Activated naive CD4-positive, alpha-beta T cell treated with anti-CD3 and anti-CD28 coated beads, Interleukin-2, amount 50 U/mL, for 24 hours (primary cell): ENCODE measurements at regions not wholly inside any gene's neighbourhood (a gene's known extent, or its start where the extent isn't known, plus 50 kb on each side); places are given as distances from the start of the nearest gene placed in this dataset.

Experiments
- H3K27ac Mint-ChIP-seq: one replicate; pipeline ENCODE4 v1.8.0; 2021; ENCODE audit warnings: mild to moderate bottlenecking, mixed read lengths
- H3K27me3 Mint-ChIP-seq: one replicate; pipeline ENCODE4 v1.8.0; 2021; ENCODE audit warnings: mixed read lengths
- H3K36me3 Mint-ChIP-seq: one replicate; pipeline ENCODE4 v1.8.0; 2021; ENCODE audit warnings: mixed read lengths
- H3K4me1 Mint-ChIP-seq: one replicate; pipeline ENCODE4 v1.8.0; 2021; ENCODE audit warnings: mixed read lengths
- H3K4me3 Mint-ChIP-seq: one replicate; pipeline ENCODE4 v1.8.0; 2021; ENCODE audit warnings: mild to moderate bottlenecking, mixed read lengths
- H3K9me3 Mint-ChIP-seq: one replicate; pipeline ENCODE4 v1.8.0; 2021; ENCODE audit warnings: mixed read lengths

DNA sequence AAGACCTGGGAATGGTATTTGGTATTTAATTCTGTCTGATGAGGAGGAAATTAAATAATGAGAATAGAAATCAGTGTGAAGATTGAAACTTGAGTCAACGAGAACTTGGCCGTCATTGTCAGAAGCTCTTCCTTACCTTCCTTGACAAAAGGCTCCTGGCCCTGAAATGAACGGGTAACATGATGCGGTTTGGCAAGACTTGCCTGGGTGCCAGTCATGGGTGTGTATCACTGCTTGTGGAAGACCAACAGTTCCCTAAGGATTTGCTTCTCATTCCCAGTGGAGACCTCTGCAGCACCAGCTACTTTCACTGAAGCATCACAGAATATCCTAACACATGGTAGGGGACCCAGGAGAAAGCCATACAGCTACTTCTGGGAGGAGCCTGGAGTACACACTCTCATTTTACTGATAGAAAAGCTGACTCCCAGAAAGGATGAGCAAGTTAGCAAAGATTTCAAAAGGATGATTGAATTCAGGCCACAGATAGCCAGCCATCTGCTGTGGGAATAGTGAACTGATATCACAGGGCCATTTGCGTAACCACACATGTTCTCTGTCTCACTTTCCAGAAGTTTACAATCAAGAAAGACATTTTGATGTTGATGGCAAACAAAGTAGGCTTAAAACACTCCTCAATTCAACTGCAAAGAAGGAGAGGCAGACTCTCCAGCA is 258.1 kb upstream of the SALL1 start:
- no peaks in the 10 kb centered on the region for H3K4me1 Mint-ChIP-seq

DNA sequence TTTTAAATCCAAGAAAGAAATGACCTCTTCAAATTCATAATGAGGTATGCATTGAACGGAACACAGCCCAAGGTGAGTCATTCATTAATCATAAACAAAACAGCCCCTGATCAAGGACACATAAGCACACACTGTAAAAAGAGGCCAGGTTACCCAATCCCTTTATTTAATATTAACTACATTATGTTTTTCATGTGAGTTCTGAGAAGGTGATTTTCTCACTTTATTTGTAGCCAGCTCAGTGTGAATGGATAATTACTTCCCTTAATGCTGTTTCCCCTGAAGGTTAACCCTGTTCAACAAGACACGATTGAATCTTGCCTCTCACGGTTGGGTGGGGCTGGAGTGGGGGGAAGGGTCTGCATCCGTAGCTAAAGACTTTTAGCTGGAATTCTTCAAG is 257.3 kb upstream of the SALL1 start:
- Mint-ChIP-seq H3K27ac (no peak overlapping the region), H3K4me3 (no peak overlapping the region), H3K27me3 (no peaks in the 10 kb centered on the region), H3K9me3 (peaks cover 15% of the 10 kb centered on the region), H3K36me3 (no peaks in the 10 kb centered on the region), H3K4me1 (no peaks in the 10 kb centered on the region)

More for the DNA sequence above, 258.1 kb upstream of the SALL1 start:
- Mint-ChIP-seq H3K36me3 (no peaks in the 10 kb centered on the region), H3K4me3 (no peak overlapping the region), H3K9me3 (peaks cover 15% of the 10 kb centered on the region), H3K27ac (no peak overlapping the region), H3K27me3 (no peaks in the 10 kb centered on the region)

DNA sequence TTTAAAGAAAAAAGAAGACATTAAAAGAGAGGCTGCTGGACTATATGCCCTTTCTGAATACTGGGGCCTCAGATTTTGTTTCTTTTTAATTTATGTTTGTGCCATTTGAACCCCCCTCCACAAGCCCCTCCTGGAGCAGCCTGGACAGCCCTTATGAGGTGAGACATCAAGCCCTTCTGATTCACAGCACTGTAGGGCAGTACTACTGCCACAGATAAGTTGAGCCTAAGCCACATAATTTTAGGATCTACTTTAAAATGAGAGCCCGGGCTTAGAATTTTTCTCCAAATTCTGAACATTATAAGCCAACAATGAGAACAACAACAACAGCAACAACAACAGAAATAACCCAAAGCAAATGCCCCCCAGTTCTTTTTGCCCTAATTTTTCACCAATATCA is 256.9 kb upstream of the SALL1 start:
- Mint-ChIP-seq H3K4me1 (no peaks in the 10 kb centered on the region), H3K27ac (no peak overlapping the region), H3K36me3 (no peaks in the 10 kb centered on the region), H3K27me3 (no peaks in the 10 kb centered on the region), H3K4me3 (no peak overlapping the region), H3K9me3 (peaks cover 15% of the 10 kb centered on the region)

DNA sequence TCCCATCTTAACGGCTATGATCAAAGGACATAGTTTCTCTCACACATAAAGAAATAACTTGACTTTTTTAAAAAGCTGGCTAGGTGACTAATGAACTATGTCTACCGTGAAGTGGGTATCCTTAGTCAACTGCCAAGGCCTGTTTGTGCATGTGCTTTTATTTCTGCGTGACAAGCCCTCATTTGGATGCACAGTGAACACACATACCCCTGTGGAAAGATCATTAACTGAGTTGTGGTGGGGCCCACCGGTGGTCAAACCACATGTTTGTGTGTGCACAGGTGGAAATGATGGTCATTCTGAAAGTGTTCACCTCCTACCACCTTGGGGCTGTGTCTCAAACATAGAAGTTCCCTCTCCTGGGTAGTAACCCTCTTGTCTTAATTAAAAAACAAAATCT is 256.1 kb upstream of the SALL1 start:
- no peak overlapping the region for H3K4me3 Mint-ChIP-seq
- H3K36me3 Mint-ChIP-seq, result no peaks in the 10 kb centered on the region
- no peak overlapping the region for H3K27ac Mint-ChIP-seq
- peaks cover 15% of the 10 kb centered on the region for H3K9me3 Mint-ChIP-seq
- no peaks in the 10 kb centered on the region for H3K27me3 Mint-ChIP-seq
- no peaks in the 10 kb centered on the region for H3K4me1 Mint-ChIP-seq

DNA sequence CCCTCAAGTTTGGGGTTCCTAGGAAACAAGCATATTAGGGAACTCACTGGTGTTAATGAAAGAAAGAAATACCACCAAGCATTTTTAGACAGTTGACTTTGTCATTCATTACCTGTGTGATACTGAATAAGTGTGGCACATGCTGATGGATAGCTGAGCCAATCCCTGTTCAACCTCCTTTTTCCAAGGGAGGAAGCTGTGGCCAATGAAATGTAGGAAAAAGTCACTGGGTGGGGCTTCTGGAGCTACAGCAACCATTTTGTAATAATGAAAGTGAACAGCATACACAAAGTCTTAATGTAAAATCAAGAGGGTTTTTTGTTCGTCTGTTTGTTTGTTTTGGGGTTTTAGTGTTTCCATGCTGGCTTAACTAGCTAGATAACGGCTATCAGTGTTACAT is 254.3 kb upstream of the SALL1 start:
- H3K36me3 Mint-ChIP-seq, result no peaks in the 10 kb centered on the region
- no peaks in the 10 kb centered on the region for H3K4me1 Mint-ChIP-seq
- no peak overlapping the region for H3K4me3 Mint-ChIP-seq
- H3K27me3 Mint-ChIP-seq, result no peaks in the 10 kb centered on the region
- peaks cover 19% of the 10 kb centered on the region for H3K9me3 Mint-ChIP-seq
- H3K27ac Mint-ChIP-seq, result no peak overlapping the region

DNA sequence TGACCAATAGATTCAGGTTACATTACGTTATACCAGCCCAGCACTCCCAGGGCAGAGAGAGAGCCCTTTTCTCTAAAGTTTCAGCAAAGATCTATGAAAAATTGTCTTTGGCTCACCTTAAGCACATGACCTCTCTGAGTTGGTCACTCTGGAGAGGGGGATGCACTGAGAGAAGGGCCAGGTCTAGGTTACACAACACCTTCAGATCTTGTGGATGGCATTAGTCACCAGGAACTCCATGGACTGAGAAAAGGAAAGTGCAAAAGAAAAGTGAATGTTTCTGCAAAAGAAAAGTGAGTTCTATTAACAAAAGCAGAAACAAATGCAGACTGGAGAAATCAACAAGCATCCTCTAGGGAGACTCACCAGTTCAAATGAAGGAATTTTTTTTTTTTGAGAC is 253.3 kb upstream of the SALL1 start:
- Mint-ChIP-seq H3K9me3 (peaks cover 19% of the 10 kb centered on the region), H3K4me1 (no peaks in the 10 kb centered on the region), H3K4me3 (no peak overlapping the region), H3K36me3 (no peaks in the 10 kb centered on the region), H3K27ac (no peak overlapping the region), H3K27me3 (no peaks in the 10 kb centered on the region)

DNA sequence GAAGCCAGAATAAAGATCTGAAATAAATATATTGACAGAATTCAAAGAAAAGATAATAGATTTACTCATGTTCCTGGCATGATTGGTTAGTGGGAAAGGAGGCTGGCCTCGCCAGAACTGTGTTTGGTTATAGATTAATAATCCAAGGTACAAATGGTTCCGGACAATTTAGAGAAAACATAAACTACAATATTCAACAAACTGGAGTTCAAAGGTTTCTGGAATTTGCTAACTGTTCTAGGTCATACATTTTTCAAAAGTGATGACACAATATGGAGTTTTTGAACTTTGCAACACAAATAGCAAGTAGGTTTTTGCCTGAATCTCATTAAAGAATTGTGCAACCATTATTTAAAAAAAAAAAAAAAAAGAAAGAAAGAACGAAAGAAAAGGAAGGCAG is 251.7 kb upstream of the SALL1 start:
- Mint-ChIP-seq H3K36me3 (no peaks in the 10 kb centered on the region), H3K4me3 (no peak overlapping the region), H3K27ac (no peak overlapping the region), H3K9me3 (peaks cover 12% of the 10 kb centered on the region), H3K27me3 (no peaks in the 10 kb centered on the region), H3K4me1 (no peaks in the 10 kb centered on the region)

DNA sequence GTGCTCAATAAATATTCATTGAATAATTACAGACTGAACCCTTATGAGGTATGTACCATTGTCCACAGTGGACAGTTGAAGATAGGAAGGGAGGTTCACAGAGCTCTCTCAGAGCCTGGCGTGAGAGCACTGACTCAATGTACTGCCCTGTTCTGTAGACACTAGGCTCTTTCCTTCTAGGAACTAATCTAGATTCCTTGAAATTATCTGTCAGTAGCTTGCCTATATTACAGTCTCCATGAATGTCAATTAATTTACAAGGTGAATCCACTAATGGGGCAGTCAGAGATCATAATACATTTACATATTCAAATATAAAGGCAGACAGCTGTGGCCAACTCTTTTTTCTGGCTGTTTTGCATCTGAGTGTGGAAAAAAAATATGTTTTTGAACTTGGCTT is 251.2 kb upstream of the SALL1 start:
- H3K27me3 Mint-ChIP-seq, result no peaks in the 10 kb centered on the region
- no peak overlapping the region for H3K27ac Mint-ChIP-seq
- H3K9me3 Mint-ChIP-seq, result peaks cover 12% of the 10 kb centered on the region
- no peaks in the 10 kb centered on the region for H3K4me1 Mint-ChIP-seq
- H3K36me3 Mint-ChIP-seq, result no peaks in the 10 kb centered on the region
- H3K4me3 Mint-ChIP-seq, result no peak overlapping the region

DNA sequence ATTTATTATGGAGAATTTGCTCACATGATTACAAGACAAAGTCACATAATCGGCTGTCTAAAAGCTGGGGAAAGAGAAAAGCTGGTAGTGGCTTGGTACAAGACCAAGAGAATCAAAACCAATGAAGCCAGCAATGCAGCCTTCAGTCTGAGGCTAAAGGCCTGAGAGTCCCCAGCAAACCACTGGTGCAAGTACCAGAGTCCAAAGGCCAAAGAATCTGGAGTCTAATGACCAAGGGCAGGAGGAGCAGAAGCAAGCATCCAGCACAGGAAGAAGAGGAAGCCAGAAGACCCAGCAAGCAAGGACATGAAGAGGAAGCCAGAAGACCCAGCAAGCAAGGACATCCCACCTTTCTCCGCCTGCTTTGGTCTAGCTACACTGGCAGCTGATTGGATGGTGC is 250.6 kb upstream of the SALL1 start:
- Mint-ChIP-seq H3K4me3 (no peak overlapping the region), H3K36me3 (no peaks in the 10 kb centered on the region), H3K27ac (no peak overlapping the region), H3K4me1 (no peaks in the 10 kb centered on the region), H3K27me3 (no peaks in the 10 kb centered on the region), H3K9me3 (peaks cover 12% of the 10 kb centered on the region)

DNA sequence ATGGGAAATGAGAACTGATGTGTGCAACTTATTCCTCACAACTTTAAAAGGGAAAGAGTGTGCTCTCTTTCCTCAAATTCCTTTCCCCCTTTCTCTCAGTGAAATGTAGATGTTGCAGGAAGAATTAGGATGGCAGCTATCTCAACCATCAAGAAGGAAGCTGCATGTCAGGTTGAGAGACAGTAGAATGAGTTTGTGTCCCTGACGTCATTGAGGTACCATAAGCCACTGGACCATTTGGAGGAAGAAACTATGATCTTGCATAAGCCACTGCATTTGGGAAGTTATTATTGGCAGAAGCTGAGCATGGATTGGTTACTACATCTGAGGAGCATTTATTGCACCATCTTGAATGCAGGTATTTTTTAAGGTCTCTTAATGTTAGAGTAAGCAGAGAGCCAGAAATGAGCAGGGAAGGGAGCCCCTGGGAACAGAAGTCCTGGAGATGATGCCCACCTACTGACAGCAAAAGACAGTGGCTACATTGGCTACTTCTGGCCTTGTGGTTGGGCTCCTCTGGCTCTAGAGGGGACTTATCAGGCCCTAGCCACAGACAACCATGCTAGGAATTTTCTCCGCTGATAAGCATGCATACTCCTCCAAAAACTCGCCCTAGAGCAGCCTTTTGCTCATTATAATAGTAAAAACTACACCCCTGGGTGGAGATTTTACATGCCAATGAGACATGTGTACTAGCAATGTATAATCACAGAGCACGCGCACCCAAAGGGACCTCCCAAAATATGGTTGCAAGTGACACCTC is 249.0 kb upstream of the SALL1 start:
- Mint-ChIP-seq H3K4me3 (no peak overlapping the region), H3K27ac (no peak overlapping the region), H3K9me3 (peaks cover 10% of the 10 kb centered on the region), H3K36me3 (no peaks in the 10 kb centered on the region), H3K4me1 (no peaks in the 10 kb centered on the region), H3K27me3 (no peaks in the 10 kb centered on the region)

DNA sequence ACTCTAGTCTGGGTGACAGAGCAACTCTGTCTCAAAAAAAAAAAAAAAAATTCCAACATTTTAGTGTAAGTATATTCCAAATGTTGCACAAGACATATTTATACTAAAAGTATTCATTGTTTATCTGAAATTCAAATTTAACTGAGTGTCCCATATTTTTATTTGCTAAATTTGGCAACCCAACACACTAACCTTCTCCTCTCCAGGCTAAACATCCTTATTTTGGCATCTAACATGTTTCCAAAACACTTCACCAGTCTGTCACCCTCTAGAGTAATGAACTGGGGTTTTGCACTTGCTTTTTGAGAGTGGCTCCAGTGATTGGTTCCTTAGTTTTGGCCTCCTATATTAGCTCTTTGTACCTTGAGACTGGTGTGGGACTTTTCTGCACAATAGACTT is 243.4 kb upstream of the SALL1 start:
- Mint-ChIP-seq H3K9me3 (peaks cover 11% of the 10 kb centered on the region), H3K27ac (no peak overlapping the region), H3K27me3 (no peaks in the 10 kb centered on the region), H3K4me1 (no peaks in the 10 kb centered on the region), H3K36me3 (no peaks in the 10 kb centered on the region), H3K4me3 (no peak overlapping the region)

DNA sequence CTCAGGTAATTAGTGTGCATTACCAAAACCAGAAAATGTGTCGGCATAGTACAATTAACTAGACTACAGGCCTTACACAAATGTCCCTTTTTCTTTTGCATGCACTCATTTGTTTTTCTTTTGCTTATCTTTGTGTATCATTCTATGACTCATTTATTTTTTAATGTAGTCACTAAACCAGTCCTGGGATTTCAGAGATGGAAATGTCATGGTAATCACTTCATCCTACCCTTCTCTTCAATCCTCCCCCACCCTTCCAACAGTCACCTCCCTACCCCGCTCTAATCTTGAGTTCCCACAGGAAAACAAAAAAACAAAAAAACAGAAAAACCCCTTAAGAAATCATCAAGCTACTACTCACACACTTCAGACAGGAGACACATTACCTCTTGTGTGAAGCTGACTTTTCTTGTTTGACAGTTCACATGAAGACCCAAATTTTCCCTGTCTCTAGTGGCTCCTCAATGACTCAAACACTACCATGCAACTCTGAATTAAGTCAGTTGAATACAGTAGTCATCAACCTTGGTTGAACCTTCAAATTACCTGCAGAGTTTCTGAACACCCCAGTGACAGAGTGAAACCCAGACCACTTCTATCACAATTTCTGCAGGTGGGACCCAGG is 242.4 kb upstream of the SALL1 start:
- Mint-ChIP-seq H3K9me3 (peaks cover 11% of the 10 kb centered on the region), H3K36me3 (no peaks in the 10 kb centered on the region), H3K4me3 (no peak overlapping the region), H3K27ac (no peak overlapping the region), H3K4me1 (no peaks in the 10 kb centered on the region), H3K27me3 (no peaks in the 10 kb centered on the region)

DNA sequence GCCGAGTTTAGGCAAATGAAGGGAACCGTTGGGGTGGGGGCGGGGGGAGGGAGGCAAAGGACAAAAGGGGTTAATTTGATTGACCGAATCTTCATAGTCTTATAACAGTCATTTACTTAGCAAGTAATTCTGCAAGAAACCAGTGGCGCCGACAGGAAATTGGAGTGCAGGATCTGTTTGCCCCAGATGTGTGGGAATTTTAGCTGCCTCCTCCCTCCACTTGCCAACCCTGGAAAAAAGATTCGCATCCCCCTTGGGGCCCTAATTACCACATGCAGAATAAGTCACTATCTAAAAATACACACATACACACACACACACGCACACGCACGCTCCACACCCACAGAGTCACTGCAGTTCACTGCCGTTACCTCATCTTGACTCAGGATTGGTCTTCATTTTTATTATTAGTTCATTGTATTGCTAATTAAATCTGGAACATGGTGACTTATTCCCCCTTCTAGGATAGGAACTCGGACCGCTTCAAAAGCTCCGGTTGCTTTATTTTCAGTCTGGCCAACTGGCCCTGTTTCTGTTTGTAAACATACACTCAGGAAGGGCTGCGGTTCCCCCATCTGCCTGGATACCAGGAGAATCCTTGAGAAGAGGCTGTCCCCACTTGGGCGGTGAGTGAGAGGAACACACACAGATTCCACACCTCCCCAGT is 241.6 kb upstream of the SALL1 start:
- H3K4me3 Mint-ChIP-seq, result no peak overlapping the region
- H3K9me3 Mint-ChIP-seq, result peaks cover 11% of the 10 kb centered on the region
- no peaks in the 10 kb centered on the region for H3K36me3 Mint-ChIP-seq
- no peaks in the 10 kb centered on the region for H3K27me3 Mint-ChIP-seq
- H3K4me1 Mint-ChIP-seq, result no peaks in the 10 kb centered on the region
- no peak overlapping the region for H3K27ac Mint-ChIP-seq

DNA sequence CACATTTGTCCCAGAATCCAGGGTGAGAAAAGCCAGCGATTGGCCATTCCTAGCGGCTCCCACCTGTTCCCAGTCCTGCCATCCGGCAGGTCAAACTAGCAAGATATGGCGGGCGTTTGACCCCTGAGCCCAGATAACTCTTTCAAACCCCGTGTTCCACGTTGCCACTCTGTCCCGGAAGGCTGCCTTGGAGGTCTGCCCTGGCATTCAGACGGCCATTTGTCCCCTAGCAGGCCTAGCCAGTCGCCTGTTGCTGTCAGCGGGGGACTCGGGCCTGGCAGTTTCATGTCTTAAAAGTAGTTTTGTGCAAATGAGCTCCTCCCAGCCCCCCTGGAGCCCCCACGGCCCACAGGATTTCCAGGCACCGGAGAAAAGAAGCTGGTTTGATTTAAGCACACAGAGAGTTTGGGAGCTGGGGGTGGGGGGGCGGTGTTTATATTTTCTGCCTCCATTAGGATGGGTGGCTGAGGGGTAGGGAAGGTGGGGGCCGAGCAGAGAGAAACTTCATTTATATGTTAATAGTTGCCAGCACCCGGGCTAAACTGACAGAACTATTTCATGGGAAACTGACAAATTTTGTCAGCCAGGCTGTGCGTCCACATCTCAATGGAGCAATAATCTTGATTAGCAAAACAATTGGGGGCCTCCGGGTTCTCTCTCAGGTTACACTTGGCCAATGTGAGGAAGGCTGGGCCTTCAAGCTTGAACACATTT is 240.9 kb upstream of the SALL1 start:
- H3K9me3 Mint-ChIP-seq, result peaks cover 11% of the 10 kb centered on the region
- H3K4me1 Mint-ChIP-seq, result no peaks in the 10 kb centered on the region
- H3K27me3 Mint-ChIP-seq, result no peaks in the 10 kb centered on the region
- no peak overlapping the region for H3K27ac Mint-ChIP-seq
- H3K4me3 Mint-ChIP-seq, result no peak overlapping the region
- H3K36me3 Mint-ChIP-seq, result no peaks in the 10 kb centered on the region

DNA sequence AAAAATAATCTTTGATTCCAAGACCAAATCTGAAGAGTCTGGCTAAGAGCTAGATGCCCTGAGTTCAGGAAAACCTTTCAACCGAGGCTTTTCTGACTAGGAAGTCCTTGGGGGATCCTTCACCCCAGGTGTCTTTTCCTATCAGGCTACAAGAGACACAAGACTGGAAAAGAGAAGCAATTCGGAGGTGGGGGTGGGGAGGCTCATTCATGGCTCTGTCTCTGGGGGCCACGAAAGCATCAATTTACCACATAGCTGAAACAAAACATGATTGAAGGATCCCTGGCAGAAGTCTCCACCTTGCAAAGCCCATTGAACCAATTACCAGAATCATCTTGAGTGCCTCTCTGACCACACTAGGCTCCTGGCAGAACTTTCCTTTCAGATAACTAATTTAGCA is 239.8 kb upstream of the SALL1 start:
- peaks cover 11% of the 10 kb centered on the region for H3K9me3 Mint-ChIP-seq
- H3K4me1 Mint-ChIP-seq, result no peaks in the 10 kb centered on the region
- H3K27me3 Mint-ChIP-seq, result no peaks in the 10 kb centered on the region
- H3K36me3 Mint-ChIP-seq, result no peaks in the 10 kb centered on the region
- H3K27ac Mint-ChIP-seq, result no peak overlapping the region
- H3K4me3 Mint-ChIP-seq, result no peak overlapping the region
